Neural progenitor cell (in vitro differentiated cells): ENCODE measurements at regions not wholly inside any gene's neighbourhood (a gene's known extent, or its start where the extent isn't known, plus 50 kb on each side); places are given as distances from the start of the nearest gene placed in this dataset.

ENCODE experiments used
- CTCF ChIP-seq: fragments of 200-600 bp; sonication (generic); IDR thresholded peaks from 2 replicates; pipeline ENCODE4 v1.5.1; 2017; ENCODE audit warnings: antibody characterized with exemption, mild to moderate bottlenecking
- EZH2phosphoT487 ChIP-seq: fragments of 200-600 bp; sonication (generic); IDR thresholded peaks from 2 replicates; pipeline ENCODE4 v1.6.1; 2017; ENCODE audit warnings: antibody characterized with exemption

GRCh38 chr14:25349269-25349668 is 299.3 kb upstream of the STXBP6 start:
- TF ChIP-seq CTCF (no peak), EZH2phosphoT487 (no peak)
